H1 (cell line): ENCODE measurements at regions not wholly inside any gene's neighbourhood (a gene's known extent, or its start where the extent isn't known, plus 50 kb on each side); places are given as distances from the start of the nearest gene placed in this dataset.

ENCODE experiments used
- CTCF ChIA-PET: fragments of 300-600 bp; sonication (Branson Sonifier 250); formaldehyde crosslinking; loops from one replicate; lab custom pipeline; 2021; ENCODE audit not compliant: partially characterized antibody; lab: Charles Lee
- POLR2A ChIA-PET: fragments of 300-600 bp; sonication (Branson Sonifier 250); formaldehyde crosslinking; loops from one replicate; lab custom pipeline; 2021; ENCODE audit warnings: inconsistent platforms; ENCODE audit not compliant: partially characterized antibody; lab: Charles Lee
- DNase-seq, 2 experiments: peaks; one replicate each; pipeline versions ENCODE4 v3.0.0 to v3.0.0-alpha.2; 2010 to 2022; ENCODE audit warnings: low spot score in 2 of 2, low read depth in 1 of 2, mixed read lengths in 1 of 2
- FAIRE-seq: peaks from 2 replicates; lab custom pipeline; 2011; peaks lifted over from hg19 to GRCh38; lab: Jason Lieb, UNC
- H2AFZ ChIP-seq: 2 replicates; pipeline ENCODE4 v1.8.1; 2012; ENCODE audit warnings: low read length, inconsistent platforms
- H2AK5ac ChIP-seq: 2 replicates; pipeline ENCODE4 v1.6.1; 2013; ENCODE audit warnings: low read depth, low read length
- H2BK120ac ChIP-seq: replicated peaks from 2 replicates; pipeline ENCODE3; 2013; ENCODE audit warnings: low read depth, low read length, inconsistent platforms
- H2BK12ac ChIP-seq: 2 replicates; pipeline ENCODE4 v1.6.1; 2013; ENCODE audit warnings: low read depth, low read length
- H2BK15ac ChIP-seq: 2 replicates; pipeline ENCODE4 v1.6.1; 2013; ENCODE audit warnings: low read length
- H2BK20ac ChIP-seq: 2 replicates; pipeline ENCODE4 v1.6.1; 2013; ENCODE audit warnings: low read length
- H2BK5ac ChIP-seq: 2 replicates; pipeline ENCODE4 v1.6.1; 2013; ENCODE audit warnings: low read depth, low read length
- H3K14ac ChIP-seq: 2 replicates; pipeline ENCODE4 v1.6.1; 2013; ENCODE audit warnings: inconsistent platforms; ENCODE audit not compliant: insufficient read length
- H3K18ac ChIP-seq: 2 replicates; pipeline ENCODE4 v1.6.1; 2013; ENCODE audit warnings: low read length; ENCODE audit errors: extremely low read depth
- H3K23ac ChIP-seq: 2 replicates; pipeline ENCODE4 v1.6.1; 2013; ENCODE audit warnings: inconsistent platforms; ENCODE audit not compliant: insufficient read length
- H3K23me2 ChIP-seq: 2 replicates; pipeline ENCODE4 v1.6.1; 2013; ENCODE audit warnings: low read depth, low read length
- H3K27ac ChIP-seq: 2 replicates; pipeline ENCODE4 v1.6.1; 2011; ENCODE audit warnings: low read depth, low read length, inconsistent platforms
- H3K27me3 ChIP-seq, 4 experiments: replicated peaks in 1 of 4; 1 replicate in 1 of 4; 2 replicates in 3 of 4; pipeline versions ENCODE4 v1.6.1 to v1.8.1; 2011 to 2013; ENCODE audit warnings: low read length in 3 of 4, mild to moderate bottlenecking in 3 of 4, inconsistent platforms in 2 of 4, mixed read lengths in 2 of 4, moderate library complexity in 1 of 4; ENCODE audit not compliant: control insufficient read depth in 3 of 4, insufficient read depth in 3 of 4; ENCODE audit errors: extremely low read depth in 1 of 4
- H3K36me3 ChIP-seq, 4 experiments: 2 replicates each; pipeline versions ENCODE4 v1.6.1 to v1.8.1; 2011 to 2013; ENCODE audit warnings: mild to moderate bottlenecking in 4 of 4, low read length in 3 of 4, moderate library complexity in 2 of 4, control low read depth in 1 of 4, inconsistent platforms in 1 of 4; ENCODE audit not compliant: insufficient read depth in 4 of 4, control insufficient read depth in 2 of 4
- H3K4ac ChIP-seq: replicated peaks from 2 replicates; pipeline ENCODE3; 2013; ENCODE audit warnings: low read length, low read depth, mixed read lengths, inconsistent platforms; ENCODE audit not compliant: insufficient read length
- H3K4me1 ChIP-seq, 4 experiments: replicated peaks in 1 of 4; 1 replicate in 1 of 4; 2 replicates in 3 of 4; pipeline versions ENCODE4 v1.6.1 to v1.8.1; 2011 to 2013; ENCODE audit warnings: low read length in 3 of 4, inconsistent platforms in 2 of 4, mixed read lengths in 1 of 4; ENCODE audit not compliant: insufficient read depth in 4 of 4, control insufficient read depth in 3 of 4
- H3K4me2 ChIP-seq, 2 experiments: 2 replicates each; pipeline versions ENCODE4 v1.6.1 to v1.8.1; 2011 to 2013; ENCODE audit warnings: low read depth in 2 of 2, low read length in 2 of 2, control low read depth in 1 of 2, inconsistent platforms in 1 of 2, mild to moderate bottlenecking in 1 of 2; ENCODE audit not compliant: insufficient read depth in 1 of 2
- H3K4me3 ChIP-seq, 4 experiments: fragments of 200-600, 300-600 bp in 1 of 4; sonication (generic), shearing (Covaris generic), sonication (Bioruptor Twin) in 1 of 4; 2 replicates each; pipeline versions ENCODE4 v1.5.1 to v1.8.1; 2011 to 2016; ENCODE audit warnings: low read length in 4 of 4, low read depth in 3 of 4, control low read depth in 2 of 4, inconsistent platforms in 2 of 4, mild to moderate bottlenecking in 2 of 4, mixed read lengths in 1 of 4, moderate library complexity in 1 of 4; ENCODE audit not compliant: insufficient read depth in 2 of 4; ENCODE audit errors: extremely low read depth in 1 of 4
- H3K56ac ChIP-seq: replicated peaks from 2 replicates; pipeline ENCODE3; 2013; ENCODE audit warnings: low read depth, mild to moderate bottlenecking, mixed read lengths, low read length, inconsistent platforms; ENCODE audit not compliant: insufficient read length
- H3K79me1 ChIP-seq: 2 replicates; pipeline ENCODE4 v1.6.1; 2013; ENCODE audit warnings: low read depth, low read length, control low read depth
- H3K79me2 ChIP-seq, 2 experiments: 2 replicates each; pipeline versions ENCODE4 v1.6.1 to v1.8.1; 2012 to 2013; ENCODE audit warnings: low read length in 2 of 2, mild to moderate bottlenecking in 2 of 2, inconsistent platforms in 1 of 2; ENCODE audit not compliant: insufficient read depth in 2 of 2, control insufficient read depth in 1 of 2
- H3K9ac ChIP-seq, 4 experiments: replicated peaks in 1 of 4; 1 replicate in 1 of 4; 2 replicates in 3 of 4; pipeline versions ENCODE4 v1.6.1 to v1.8.1; 2011 to 2013; ENCODE audit warnings: low read depth in 3 of 4, low read length in 3 of 4, control low read depth in 2 of 4, mild to moderate bottlenecking in 2 of 4, moderate library complexity in 2 of 4, inconsistent platforms in 1 of 4; ENCODE audit errors: extremely low read depth in 1 of 4
- H3K9me3 ChIP-seq, 2 experiments: 2 replicates each; pipeline versions ENCODE4 v1.6.1 to v1.8.1; 2012 to 2013; ENCODE audit warnings: mild to moderate bottlenecking in 2 of 2, moderate library complexity in 2 of 2, control low read depth in 1 of 2, inconsistent platforms in 1 of 2, low read depth in 1 of 2, low read length in 1 of 2, mixed read lengths in 1 of 2; ENCODE audit not compliant: insufficient read depth in 2 of 2
- H4K20me1 ChIP-seq, 2 experiments: replicated peaks in 1 of 2; 2 replicates each; pipeline versions ENCODE3 to v1.8.1; 2011 to 2013; ENCODE audit warnings: inconsistent platforms in 2 of 2, low read length in 2 of 2, mild to moderate bottlenecking in 1 of 2; ENCODE audit not compliant: insufficient read depth in 2 of 2, control insufficient read depth in 1 of 2
- H4K5ac ChIP-seq: 2 replicates; pipeline ENCODE4 v1.6.1; 2013; ENCODE audit warnings: low read length, low read depth, mixed read lengths, inconsistent platforms; ENCODE audit not compliant: insufficient read length
- H4K8ac ChIP-seq: 2 replicates; pipeline ENCODE4 v1.8.0; 2013; ENCODE audit warnings: mild to moderate bottlenecking, moderate library complexity, low read length, inconsistent platforms; ENCODE audit not compliant: insufficient read depth; ENCODE audit errors: extremely low read depth
- H4K91ac ChIP-seq: replicated peaks from 2 replicates; pipeline ENCODE3; 2013; ENCODE audit warnings: low read length, mixed read lengths, inconsistent platforms; ENCODE audit not compliant: insufficient read length
- BCL11A ChIP-seq, 2 experiments: IDR thresholded peaks; one replicate each; pipeline ENCODE4 v1.6.1; 2011; ENCODE audit warnings: low read depth in 2 of 2, low read length in 2 of 2, mild to moderate bottlenecking in 2 of 2
- CHD2 ChIP-seq: IDR thresholded peaks from 2 replicates; pipeline ENCODE4 v1.6.1; 2012; ENCODE audit warnings: low read length, improper control_type of control experiment
- CTBP2 ChIP-seq: IDR thresholded peaks from 2 replicates; pipeline ENCODE4 v1.7.0; 2011; ENCODE audit warnings: borderline replicate concordance, mild to moderate bottlenecking, moderate library complexity, mixed read lengths, low read length; ENCODE audit not compliant: insufficient read depth, insufficient read length
- HDAC2 ChIP-seq, 2 experiments: fragments of 300-600 bp in 1 of 2; sonication (generic) in 1 of 2; IDR thresholded peaks; 2 replicates each; pipeline ENCODE4 v1.6.1; 2011 to 2012; ENCODE audit warnings: low read depth in 2 of 2, low read length in 2 of 2, mild to moderate bottlenecking in 2 of 2, moderate library complexity in 2 of 2, borderline replicate concordance in 1 of 2, inconsistent platforms in 1 of 2
- MAFK ChIP-seq: IDR thresholded peaks from 2 replicates; pipeline ENCODE4 v1.6.1; 2012; ENCODE audit warnings: low read depth, mild to moderate bottlenecking, improper control_type of control experiment, low read length
- POU5F1 ChIP-seq: IDR thresholded peaks from 2 replicates; pipeline ENCODE4 v1.6.1; 2011; ENCODE audit warnings: low read depth, mild to moderate bottlenecking, low read length, moderate library complexity
- RAD21 ChIP-seq, 2 experiments: IDR thresholded peaks in 1 of 2; conservative IDR thresholded peaks in 1 of 2; 2 replicates each; pipeline ENCODE4 v1.6.1; 2011; ENCODE audit warnings: low read depth in 2 of 2, low read length in 2 of 2, improper control_type of control experiment in 1 of 2, inconsistent platforms in 1 of 2, mild to moderate bottlenecking in 1 of 2, moderate library complexity in 1 of 2
- SIRT6 ChIP-seq: IDR thresholded peaks from one replicate; pipeline ENCODE4 v1.7.1; 2012; ENCODE audit warnings: low read length, inconsistent platforms
- SP2 ChIP-seq: IDR thresholded peaks from 2 replicates; pipeline ENCODE4 v1.6.1; 2012; ENCODE audit warnings: mild to moderate bottlenecking, low read length, inconsistent platforms
- TAF7 ChIP-seq: optimal IDR thresholded peaks from 2 replicates; pipeline ENCODE3; 2011; ENCODE audit warnings: low read depth, mild to moderate bottlenecking, inconsistent platforms, low read length, moderate library complexity, borderline replicate concordance
- WGBS, 2 experiments: shearing (Covaris generic) in 1 of 2; methylation state at CpG; one replicate each; pipeline versions ENCODE4 v1.1.6 to v1.1.7; 2013 to 2015; ENCODE audit warnings: low lambda C conversion rate in 2 of 2, mixed read lengths in 2 of 2, inconsistent platforms in 1 of 2, low coverage in 1 of 2, missing lambda C conversion rate in 1 of 2; ENCODE audit not compliant: insufficient replicate concordance in 2 of 2, insufficient coverage in 1 of 2, insufficient read length in 1 of 2; ENCODE audit errors: extremely low coverage in 1 of 2, missing lambda C conversion rate in 1 of 2; 5-methylcytosine and 5-hydroxymethylcytosine counted together

GRCh38 chr16:87216148-87216840 is 100.9 kb downstream of the C16orf95 start:
- TF ChIP-seq CHD2 (no peak), TAF7 (no peak), SIRT6 (no peak), RAD21 (IDR thresholded peaks at IDR 0.05 in 1 of 2, conservative IDR thresholded peaks at IDR 0.05 in 1 of 2; ENCODE audit: low read depth in 2 of 2, low read length in 2 of 2) (no peak), CTBP2 (no peak), MAFK (no peak), BCL11A (IDR thresholded peaks at IDR 0.05; ENCODE audit: low read depth in 2 of 2, low read length in 2 of 2) (no peak), SP2 (no peak), HDAC2 (IDR thresholded peaks at IDR 0.05; ENCODE audit: borderline replicate concordance in 1 of 2, low read depth in 2 of 2, low read length in 2 of 2) (no peak), POU5F1 (no peak)
- WGBS, 2 experiments = 91% methylated on average over 34 of the region's 35 CpGs; no CpG with 5 or more reads in 1 of the 2 experiments
- Histone ChIP-seq H3K4me1 (no peaks in the 10 kb centered on the region), H2BK5ac (no peak overlapping the region), H4K8ac (no peak overlapping the region), H2BK120ac (no peak overlapping the region), H2BK20ac (no peak overlapping the region), H3K4me2 (no peak overlapping the region), H3K14ac (no peak overlapping the region), H3K79me2 (no peaks in the 10 kb centered on the region), H2BK12ac (no peak overlapping the region), H3K56ac (no peak overlapping the region), H3K23me2 (peaks cover 5% of the 10 kb centered on the region), H3K18ac (no peak overlapping the region), H3K4ac (no peak overlapping the region), H3K27me3 (no peaks in the 10 kb centered on the region), H3K9me3 (peaks cover 0 to 2% of the 10 kb centered on the region in 2 experiments; a peak in 1 of 4 replicates), H3K9ac (no peak overlapping the region), H3K27ac (no peak overlapping the region), H4K20me1 (peaks cover 0 to 3% of the 10 kb centered on the region in 2 experiments), H4K5ac (no peak overlapping the region), H3K79me1 (no peaks in the 10 kb centered on the region), H2BK15ac (no peak overlapping the region), H2AFZ (no peak overlapping the region), H3K36me3 (no peaks in the 10 kb centered on the region), H2AK5ac (no peak overlapping the region), H3K4me3 (no peak overlapping the region), H3K23ac (no peak overlapping the region), H4K91ac (no peak overlapping the region)
- FAIRE-seq (no peak), DNase-seq (no peak)
- POLR2A ChIA-PET = no interaction called here
- CTCF ChIA-PET = interaction anchor here (0.5 to 2.6 kb wide), 7 partner anchors 13 to 69 kb away, joined by 3 to 12 read pairs (median 3); no protein-coding TSS in a partner anchor
